KOPT-K1 (cell line): ENCODE measurements at regions not wholly inside any gene's neighbourhood (a gene's known extent, or its start where the extent isn't known, plus 50 kb on each side); places are given as distances from the start of the nearest gene placed in this dataset.

Source experiments
- H3K27ac ChIP-seq: fragments of 200-600 bp; sonication (generic); 2 replicates; pipeline ENCODE4 v1.5.1; 2016; ENCODE audit warnings: antibody characterized with exemption, mild to moderate bottlenecking, low read depth, low read length; ENCODE audit not compliant: poor library complexity, severe bottlenecking
- H3K36me3 ChIP-seq: fragments of 200-600 bp; sonication (generic); 2 replicates; pipeline ENCODE4 v1.5.1; 2017; ENCODE audit warnings: antibody characterized with exemption, mild to moderate bottlenecking, low read length, moderate library complexity; ENCODE audit not compliant: insufficient read depth
- H3K9me3 ChIP-seq: fragments of 200-600 bp; sonication (generic); 2 replicates; pipeline ENCODE4 v1.5.1; 2017; ENCODE audit warnings: antibody characterized with exemption, low read length, mild to moderate bottlenecking; ENCODE audit not compliant: insufficient read depth, poor library complexity, severe bottlenecking

DNA sequence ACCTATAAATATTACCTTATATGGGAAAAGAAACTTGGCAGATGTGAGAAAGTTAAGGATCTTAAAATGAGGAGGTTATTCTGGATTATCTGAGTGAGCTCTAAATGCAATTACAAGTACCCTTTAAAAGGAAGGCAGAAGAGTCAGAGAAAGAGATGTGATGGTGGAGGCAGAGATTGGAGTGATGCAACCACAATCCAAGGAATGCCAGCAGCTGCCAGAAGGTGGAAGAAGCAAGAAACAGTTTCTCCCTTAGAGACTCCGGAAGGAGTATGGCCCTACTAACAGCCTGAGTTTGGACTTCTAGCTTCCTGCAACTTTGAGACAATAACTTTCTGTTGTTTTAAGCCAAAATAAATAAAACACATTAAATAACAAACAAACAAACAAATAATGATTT is 108.7 kb upstream of the PRLR start:
- Histone ChIP-seq H3K9me3 (no peaks in the 10 kb centered on the region), H3K36me3 (no peaks in the 10 kb centered on the region), H3K27ac (no peak overlapping the region)

DNA sequence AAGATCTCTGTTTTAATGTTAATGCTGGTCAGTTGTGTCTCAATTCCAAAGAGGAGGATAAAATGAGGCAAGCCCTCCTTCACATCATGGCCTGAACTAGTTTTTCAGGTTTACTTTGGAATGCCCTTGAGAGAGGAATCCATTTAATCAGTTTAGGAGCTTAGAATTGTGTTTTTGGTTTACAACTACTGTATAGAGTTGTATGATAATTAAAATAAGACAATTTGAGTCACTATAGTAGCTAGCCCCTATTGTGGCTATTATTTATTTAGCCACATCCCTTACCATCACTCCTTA is 107.8 kb upstream of the PRLR start:
- Histone ChIP-seq H3K9me3 (no peaks in the 10 kb centered on the region), H3K27ac (no peak overlapping the region), H3K36me3 (no peaks in the 10 kb centered on the region)

DNA sequence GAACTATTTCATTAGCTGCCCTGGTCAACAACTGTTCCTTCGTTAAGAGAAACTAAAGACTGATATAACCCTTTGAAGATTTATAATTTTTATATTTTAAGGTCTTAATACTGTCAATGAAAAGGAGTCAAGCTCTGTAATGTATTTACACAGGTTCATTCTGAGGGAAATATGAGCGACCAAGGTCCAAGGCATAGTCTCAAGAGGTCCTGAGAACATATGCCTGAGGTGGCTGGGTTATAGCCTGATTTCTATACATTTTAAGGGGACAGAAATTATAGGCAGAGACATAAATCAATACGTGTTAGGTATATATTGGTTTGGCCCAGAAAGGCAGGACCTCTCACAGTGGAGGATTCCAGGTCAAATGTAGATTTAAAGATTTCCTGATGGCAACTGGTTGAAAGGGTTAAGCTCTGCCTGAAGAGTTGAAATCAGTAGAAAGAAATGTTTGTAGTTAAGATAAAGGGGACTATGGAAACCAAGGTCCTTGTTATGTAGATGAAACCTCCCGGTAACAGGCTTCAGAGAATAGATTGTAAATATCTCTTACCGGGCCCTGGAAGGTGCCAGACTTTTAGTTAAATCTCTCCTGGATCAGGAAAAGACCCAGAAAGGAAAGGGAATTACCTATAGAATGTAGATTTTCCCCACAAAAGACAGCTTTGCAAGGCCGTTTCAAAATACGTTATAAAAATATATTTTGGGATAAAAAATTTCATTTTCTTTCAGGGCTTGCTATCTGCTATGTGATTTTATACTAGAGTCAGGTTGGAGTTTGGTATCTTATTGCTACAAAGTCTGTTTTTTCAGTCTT is 107.3 kb upstream of the PRLR start:
- Histone ChIP-seq H3K27ac (no peak overlapping the region), H3K9me3 (no peaks in the 10 kb centered on the region), H3K36me3 (no peaks in the 10 kb centered on the region)

DNA sequence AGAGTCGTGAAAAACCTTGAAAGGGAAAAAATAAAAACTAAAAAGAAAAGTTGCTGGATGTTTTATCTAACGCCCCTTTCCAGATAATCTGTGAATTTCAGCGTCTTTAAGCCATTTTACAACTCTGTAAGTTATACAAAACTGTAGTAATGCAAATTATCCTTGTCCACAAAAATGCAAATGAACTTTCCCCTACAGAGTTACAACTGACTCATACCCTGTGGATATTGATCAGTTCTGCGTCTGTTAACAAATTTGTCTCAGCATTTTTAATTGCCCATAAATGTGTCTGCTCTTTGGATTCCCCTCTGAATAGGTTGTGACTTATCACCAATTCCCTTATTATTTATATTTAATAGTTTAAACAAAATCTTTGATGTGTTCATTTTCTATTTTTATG is 105.9 kb upstream of the PRLR start:
- Histone ChIP-seq H3K9me3 (no peaks in the 10 kb centered on the region), H3K36me3 (no peaks in the 10 kb centered on the region), H3K27ac (no peak overlapping the region)

DNA sequence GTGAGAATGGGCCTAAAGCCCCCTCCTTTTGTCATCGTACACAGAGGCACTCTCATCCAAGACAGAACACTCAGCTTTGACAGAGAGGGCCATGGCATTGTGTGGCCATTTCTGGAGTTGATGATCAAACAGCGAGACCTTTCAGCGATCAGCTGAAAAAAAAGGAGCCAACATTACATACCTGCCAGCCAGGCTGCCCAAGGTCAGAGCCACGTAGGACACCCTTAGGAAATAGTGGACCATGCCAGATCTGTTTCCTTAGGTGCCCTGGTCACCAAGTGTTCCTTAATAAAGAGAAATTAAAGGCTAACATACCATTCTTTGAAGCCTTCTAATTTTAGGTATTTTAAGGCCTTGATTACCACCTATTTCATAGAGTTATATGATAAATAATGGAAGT is 105.5 kb upstream of the PRLR start:
- no peaks in the 10 kb centered on the region for H3K9me3 ChIP-seq
- no peak overlapping the region for H3K27ac ChIP-seq
- H3K36me3 ChIP-seq, result no peaks in the 10 kb centered on the region

DNA sequence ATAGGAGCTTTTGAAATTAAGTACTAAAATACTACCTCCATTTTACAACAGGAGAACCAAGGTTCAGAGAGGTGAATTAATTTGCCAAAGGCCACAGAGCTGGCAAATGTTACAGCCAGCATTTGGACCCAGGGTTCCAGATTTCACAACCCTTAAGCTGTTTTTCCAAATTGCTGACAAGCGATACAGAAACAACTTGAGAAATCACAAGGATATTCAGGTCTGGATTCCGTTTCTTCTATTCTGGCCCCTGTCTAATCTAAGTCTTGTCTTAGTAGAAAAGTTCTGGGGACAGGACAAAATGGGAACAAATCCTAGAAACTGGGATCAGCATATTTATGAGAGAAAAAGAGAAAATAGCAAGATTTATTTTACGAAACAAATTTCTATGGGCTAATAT is 103.1 kb upstream of the PRLR start:
- no peak overlapping the region for H3K27ac ChIP-seq
- H3K36me3 ChIP-seq, result no peaks in the 10 kb centered on the region
- H3K9me3 ChIP-seq, result no peaks in the 10 kb centered on the region

DNA sequence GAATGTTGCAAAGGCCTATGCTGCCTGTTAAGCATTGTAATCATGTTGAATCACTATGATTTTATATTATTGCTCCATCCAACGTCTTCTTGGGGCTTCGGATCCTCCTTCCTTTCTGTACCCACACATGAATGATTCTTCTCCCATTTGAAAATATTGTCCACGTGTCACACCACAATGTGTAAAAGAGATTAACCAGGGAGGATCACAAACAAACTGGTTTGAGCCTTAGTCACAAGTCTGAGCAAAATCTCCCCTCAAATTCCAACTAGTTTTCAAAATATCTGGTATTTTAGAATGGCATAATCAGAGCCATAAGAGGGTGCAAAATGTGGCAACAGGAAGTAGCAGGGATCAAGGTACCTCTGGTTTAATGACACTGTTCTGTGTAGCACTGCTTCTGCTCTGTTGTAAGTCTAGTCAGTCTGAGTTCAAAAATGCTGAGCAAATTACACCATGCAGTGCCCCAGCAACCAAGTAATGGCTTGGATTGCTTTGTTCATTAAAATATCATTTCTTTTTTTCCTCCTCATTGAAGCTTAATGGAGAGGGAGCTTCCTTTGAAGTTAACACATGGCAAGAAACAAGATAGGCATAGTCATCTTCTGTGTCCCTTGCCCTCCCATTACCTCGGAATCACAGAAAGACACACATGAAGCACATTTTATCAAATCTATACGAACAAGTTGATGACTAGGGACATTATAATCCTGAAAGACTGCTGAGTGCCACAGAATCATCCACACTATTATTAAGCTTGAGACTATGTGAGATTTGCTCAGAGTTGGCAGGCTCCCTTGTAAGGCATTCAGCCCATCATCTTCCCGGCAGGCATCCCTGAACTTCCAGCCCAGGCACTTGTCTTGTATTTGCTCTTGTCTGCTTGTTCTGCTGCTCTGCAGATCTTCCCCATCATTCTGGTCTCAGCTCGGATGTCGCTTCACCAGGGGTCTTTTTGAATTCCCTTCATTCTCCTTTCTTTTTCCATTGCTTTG is 102.0 kb upstream of the PRLR start:
- Histone ChIP-seq H3K9me3 (no peaks in the 10 kb centered on the region), H3K27ac (no peak overlapping the region), H3K36me3 (no peaks in the 10 kb centered on the region)

DNA sequence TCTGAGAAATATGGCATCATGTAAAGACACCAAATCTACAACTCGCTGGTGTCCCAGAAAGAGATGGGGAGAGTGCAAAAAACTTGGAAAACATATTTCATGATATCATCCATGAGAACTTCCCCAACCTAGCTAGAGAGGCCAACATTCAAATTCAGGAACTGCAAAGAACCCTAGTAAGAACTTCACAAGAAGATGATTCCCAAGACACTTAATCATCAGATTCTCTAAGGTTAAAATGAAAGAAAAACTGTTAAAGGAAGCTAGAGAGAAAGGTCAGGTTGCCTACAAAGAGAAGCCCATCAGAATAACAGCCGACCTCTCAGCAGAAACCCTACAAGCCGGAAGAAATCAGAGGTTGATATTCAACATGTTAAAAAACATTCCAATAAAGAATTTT is 95.5 kb upstream of the PRLR start:
- Histone ChIP-seq H3K9me3 (no peaks in the 10 kb centered on the region), H3K36me3 (no peaks in the 10 kb centered on the region), H3K27ac (no peak overlapping the region)

DNA sequence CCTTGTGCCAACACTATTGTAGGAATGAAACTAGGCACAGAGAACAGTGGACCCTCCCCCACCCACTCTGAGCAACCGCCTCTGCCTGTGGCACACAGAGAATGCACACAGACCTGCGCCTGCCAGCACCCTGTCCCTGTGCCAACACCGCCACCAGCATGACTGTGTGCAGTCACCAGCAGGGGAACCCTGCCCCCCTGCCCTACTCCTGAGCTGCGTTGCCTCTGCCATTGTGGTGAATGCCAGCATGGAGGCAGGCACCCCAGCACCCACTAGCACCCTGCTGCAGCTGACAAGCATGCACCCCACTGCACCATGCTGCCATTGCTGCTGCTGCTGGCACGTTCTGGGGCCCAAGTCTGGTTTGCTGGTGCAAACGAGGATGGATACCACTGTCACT is 94.4 kb upstream of the PRLR start:
- no peak overlapping the region for H3K27ac ChIP-seq
- no peaks in the 10 kb centered on the region for H3K9me3 ChIP-seq
- H3K36me3 ChIP-seq, result no peaks in the 10 kb centered on the region

DNA sequence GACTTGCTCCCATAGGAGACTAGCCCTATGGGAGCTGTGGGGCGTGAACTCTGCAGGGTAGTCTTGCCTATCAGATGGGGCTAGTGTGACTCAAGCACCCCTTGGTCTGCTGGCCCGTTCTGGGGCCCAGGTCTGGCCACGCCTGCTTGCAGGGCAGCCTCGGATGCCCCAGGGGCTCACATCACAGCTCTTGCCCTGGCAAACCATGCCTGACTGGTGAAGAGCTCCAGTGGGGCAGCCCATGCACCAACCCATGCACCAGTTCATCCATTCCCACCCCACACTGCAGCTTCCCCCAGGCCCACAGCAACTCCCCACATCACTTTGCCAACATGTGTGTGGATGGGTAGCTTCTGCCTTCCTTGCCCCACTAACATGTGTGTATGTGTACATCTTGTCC is 93.9 kb upstream of the PRLR start:
- Histone ChIP-seq H3K36me3 (no peaks in the 10 kb centered on the region), H3K9me3 (no peaks in the 10 kb centered on the region), H3K27ac (no peak overlapping the region)

DNA sequence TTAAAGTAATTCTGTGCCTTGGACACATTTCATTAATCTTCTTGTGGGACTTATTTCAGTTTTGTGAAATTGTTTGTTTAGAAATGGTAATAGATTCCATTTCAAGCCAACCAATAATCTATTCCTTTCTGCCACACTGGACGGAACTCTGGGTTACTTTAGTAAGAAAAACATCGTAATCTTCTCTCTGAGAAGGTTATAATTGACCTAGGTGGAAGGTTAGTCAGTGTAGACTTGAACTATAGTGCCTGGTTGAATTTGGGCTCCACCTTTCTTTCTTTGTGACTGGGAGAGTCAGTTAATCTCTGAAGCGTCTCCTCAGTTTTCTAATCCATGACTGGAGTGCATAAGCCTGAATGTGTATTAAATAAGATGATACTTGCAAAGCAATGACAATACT is 89.7 kb upstream of the PRLR start:
- H3K36me3 ChIP-seq, result no peaks in the 10 kb centered on the region
- H3K9me3 ChIP-seq, result no peaks in the 10 kb centered on the region
- H3K27ac ChIP-seq, result no peak overlapping the region

DNA sequence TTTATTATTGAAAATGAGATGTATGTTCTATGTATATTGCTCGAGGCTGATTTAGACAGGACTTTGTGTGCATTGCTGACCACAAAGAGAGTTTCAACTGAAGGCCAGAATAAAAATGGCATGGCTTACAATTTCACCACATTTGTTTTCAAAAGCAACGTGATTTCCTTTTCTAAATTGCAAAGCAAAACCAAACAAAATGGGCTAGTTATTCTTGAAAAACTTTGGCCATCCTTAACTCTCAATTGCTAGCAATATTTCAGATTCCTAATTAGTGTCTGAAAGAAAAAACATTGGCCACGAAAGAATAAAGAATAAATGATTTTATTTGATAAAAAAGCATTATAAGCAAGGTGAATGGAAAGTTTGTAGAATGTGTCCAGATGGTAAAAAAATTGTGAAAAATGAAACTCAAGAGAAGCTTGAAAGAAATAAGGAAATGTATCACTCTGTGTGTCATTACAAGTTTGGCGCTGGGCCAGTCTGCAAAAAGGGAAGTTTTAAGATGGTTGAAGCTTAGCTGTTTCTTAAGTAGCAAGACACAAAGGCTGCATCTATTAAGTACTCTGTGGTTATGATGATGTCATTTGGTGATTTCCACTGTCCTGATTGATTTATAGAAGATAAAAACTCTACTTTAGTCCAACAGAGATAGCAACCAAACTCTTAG is 89.2 kb upstream of the PRLR start:
- no peak overlapping the region for H3K27ac ChIP-seq
- H3K9me3 ChIP-seq, result no peaks in the 10 kb centered on the region
- H3K36me3 ChIP-seq, result no peaks in the 10 kb centered on the region

DNA sequence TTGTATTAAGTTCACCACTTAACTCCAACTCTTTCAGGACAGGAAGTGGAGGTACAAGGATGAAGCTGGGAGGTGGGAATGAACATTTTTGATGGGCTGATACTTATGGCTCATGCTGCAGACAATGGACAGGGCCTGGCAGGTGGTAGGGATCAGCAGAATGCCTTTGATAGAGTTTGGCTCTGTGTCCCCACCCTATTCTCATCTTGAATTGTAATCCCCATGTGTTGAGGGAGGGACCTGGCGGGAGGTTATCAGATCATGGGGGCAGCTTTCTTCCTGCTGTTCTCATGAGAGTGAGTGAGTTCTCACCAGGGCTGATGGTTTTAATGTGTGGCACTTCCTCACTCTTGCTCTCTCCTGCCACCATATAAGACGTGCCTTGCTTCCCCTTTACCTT is 87.3 kb upstream of the PRLR start:
- Histone ChIP-seq H3K27ac (no peak overlapping the region), H3K36me3 (no peaks in the 10 kb centered on the region), H3K9me3 (no peaks in the 10 kb centered on the region)

DNA sequence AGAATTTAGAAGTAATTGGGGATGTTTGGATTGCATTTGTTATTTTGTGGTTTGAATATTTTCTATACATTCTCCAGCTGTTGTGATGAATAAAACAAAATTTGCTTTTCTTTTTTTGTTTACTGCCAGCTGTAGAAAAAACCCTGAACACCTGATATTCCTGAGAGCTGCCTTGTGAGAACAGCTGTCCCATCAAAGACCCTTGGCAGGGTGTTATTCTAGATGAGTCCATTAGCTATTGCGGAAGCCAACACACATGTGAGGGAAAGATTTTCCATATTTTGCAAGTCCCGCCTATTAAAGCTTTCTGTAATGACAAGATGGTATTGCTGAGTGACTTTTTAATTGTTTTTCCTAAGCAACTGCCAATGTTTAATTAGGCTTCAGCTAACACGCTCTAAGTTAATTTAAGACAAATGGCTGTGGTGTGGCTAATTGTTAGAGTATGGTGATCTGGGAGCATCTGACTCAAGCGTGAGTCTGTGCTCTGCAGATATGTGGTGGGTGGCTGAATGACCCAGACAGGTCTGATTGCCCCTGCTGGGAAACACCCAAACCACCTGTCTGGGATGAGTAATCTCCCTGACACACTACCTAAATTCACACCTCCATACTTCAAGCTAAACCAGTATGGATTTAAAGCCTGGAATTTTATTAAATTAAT is 86.5 kb upstream of the PRLR start:
- no peaks in the 10 kb centered on the region for H3K36me3 ChIP-seq
- no peak overlapping the region for H3K27ac ChIP-seq
- no peaks in the 10 kb centered on the region for H3K9me3 ChIP-seq

DNA sequence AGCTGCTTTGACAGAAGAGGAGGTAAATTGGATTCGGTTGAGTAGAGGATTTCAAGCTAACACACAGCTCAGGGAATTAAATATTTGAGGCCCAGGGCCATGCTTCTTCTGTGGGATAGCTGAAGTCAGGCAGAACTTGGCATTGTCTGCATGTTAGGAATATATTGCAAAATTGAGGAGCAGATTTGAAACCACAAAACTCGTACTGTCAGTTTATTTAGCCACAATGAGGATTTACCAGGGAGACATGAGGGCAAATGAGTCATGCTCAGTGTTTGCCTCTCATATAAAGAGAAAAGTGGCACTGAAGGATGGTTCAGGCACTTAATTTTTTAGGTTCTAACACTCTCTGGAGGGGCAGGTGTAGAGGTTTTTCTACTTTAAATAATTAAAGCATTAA is 83.0 kb upstream of the PRLR start:
- H3K27ac ChIP-seq, result no peak overlapping the region
- H3K36me3 ChIP-seq, result no peaks in the 10 kb centered on the region
- no peaks in the 10 kb centered on the region for H3K9me3 ChIP-seq
